ENCODE measurements at regions not wholly inside any gene's neighbourhood (a gene's known extent, or its start where the extent isn't known, plus 50 kb on each side); places are given as distances from the start of the nearest gene placed in this dataset.

DNA sequence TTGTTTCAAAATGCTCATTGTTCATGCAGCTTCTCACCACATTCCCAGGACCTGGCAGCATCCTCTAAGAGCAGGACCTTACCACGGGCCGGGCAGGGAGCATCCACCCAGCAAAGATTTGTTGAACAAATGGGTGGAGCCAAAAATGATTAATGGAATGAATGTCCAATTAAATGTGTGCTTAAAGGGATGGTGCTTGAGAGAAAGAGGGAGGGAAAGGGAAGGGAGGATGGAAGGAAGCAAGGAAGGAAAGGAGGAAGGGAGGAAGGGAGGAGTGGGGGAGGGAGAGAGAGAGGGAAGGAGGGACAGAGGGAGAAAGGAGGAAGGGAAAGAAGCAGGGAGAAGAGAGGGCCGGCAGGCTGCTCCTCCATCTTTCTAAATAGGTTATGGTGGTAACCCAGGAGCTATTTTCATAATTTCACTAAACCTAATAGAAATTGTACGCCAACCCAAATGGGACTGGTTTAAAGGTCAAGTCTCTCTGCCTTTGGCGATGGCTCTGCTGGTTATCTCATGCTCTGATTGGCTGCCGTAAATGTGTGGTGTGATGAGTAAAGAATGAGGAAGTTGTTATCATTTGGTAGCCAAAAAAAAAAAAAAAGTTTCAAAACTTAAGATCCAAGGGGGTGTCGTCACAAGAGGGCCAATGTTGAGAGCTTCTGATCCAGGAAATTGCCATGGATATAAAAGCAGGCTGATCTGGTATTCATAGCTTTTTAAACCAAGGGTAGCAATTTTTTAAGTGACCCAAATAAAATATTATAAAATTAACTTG lies 126.7 kb upstream of the FOXF1 start:
- H2AFZ ChIP-seq (ENCODE audit: low read length), result no peak overlapping the region
- peaks cover 43% of the 10 kb centered on the region for H3K27me3 ChIP-seq (replicated peaks; ENCODE audit: insufficient read depth, low read length)
- no peaks in the 10 kb centered on the region for H3K4me1 ChIP-seq (ENCODE audit: low read length)
- H3K36me3 ChIP-seq (replicated peaks; ENCODE audit: insufficient read depth, low read length), result no peaks in the 10 kb centered on the region
- no peaks in the 10 kb centered on the region for H3K9me2 ChIP-seq (replicated peaks; ENCODE audit: insufficient read depth, low read length)
- H4K20me1 ChIP-seq (ENCODE audit: insufficient read depth, low read length), result no peaks in the 10 kb centered on the region
- no peak overlapping the region for H3K27ac ChIP-seq (ENCODE audit: low read length)
- DNase-seq, result no peak
- H3K4me3 ChIP-seq (ENCODE audit: low read length), result no peak overlapping the region
- H3K4me2 ChIP-seq (ENCODE audit: low read depth, low read length), result no peak overlapping the region
- no peaks in the 10 kb centered on the region for H3K9me3 ChIP-seq (replicated peaks; ENCODE audit: insufficient read depth, low read length)
- no peaks in the 10 kb centered on the region for H3K79me2 ChIP-seq (ENCODE audit: low read length)
- TF ChIP-seq EZH2 (optimal IDR thresholded peaks at IDR 0.05; ENCODE audit: low read depth, low read length) (no peak), EZH2phosphoT487 (IDR thresholded peaks at IDR 0.05; ENCODE audit: low read length) (no peak)
- TF ChIP-seq, protein P1, sequence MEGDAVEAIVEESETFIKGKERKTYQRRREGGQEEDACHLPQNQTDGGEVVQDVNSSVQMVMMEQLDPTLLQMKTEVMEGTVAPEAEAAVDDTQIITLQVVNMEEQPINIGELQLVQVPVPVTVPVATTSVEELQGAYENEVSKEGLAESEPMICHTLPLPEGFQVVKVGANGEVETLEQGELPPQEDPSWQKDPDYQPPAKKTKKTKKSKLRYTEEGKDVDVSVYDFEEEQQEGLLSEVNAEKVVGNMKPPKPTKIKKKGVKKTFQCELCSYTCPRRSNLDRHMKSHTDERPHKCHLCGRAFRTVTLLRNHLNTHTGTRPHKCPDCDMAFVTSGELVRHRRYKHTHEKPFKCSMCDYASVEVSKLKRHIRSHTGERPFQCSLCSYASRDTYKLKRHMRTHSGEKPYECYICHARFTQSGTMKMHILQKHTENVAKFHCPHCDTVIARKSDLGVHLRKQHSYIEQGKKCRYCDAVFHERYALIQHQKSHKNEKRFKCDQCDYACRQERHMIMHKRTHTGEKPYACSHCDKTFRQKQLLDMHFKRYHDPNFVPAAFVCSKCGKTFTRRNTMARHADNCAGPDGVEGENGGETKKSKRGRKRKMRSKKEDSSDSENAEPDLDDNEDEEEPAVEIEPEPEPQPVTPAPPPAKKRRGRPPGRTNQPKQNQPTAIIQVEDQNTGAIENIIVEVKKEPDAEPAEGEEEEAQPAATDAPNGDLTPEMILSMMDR (IDR thresholded peaks at IDR 0.05; ENCODE audit: low read length), result no peak
- no peak overlapping the region for H3K9ac ChIP-seq (ENCODE audit: low read length)
- no peaks in the 10 kb centered on the region for H3F3A ChIP-seq (ENCODE audit: insufficient read depth, low read length)

DNA sequence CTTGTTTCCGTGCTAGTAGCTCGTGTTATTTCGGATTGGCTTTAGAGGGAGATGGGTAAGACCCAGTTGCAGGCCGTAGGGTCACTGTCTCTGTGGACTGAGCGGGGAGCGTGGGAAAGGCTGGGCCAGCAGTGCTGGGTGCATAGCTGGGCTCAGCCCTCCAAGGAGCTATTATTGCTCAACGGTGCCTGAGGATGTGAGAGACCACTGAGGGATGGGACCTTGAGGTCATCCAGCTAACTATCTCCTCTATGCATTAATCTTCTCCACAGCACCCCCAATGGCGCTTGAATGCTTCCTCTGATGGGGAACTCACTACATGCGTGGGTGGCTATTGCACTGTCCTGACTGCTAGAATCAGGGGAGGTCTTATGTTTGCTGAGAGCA lies 126.1 kb upstream of the FOXF1 start:
- peaks cover 44% of the 10 kb centered on the region for H3K27me3 ChIP-seq (replicated peaks; ENCODE audit: insufficient read depth, low read length)
- no peak overlapping the region for H3K4me3 ChIP-seq (ENCODE audit: low read length)
- no peaks in the 10 kb centered on the region for H3F3A ChIP-seq (ENCODE audit: insufficient read depth, low read length)
- no peaks in the 10 kb centered on the region for H3K9me2 ChIP-seq (replicated peaks; ENCODE audit: insufficient read depth, low read length)
- no peaks in the 10 kb centered on the region for H3K79me2 ChIP-seq (ENCODE audit: low read length)
- TF ChIP-seq EZH2phosphoT487 (IDR thresholded peaks at IDR 0.05; ENCODE audit: low read length), result no peak
- TF ChIP-seq, protein P1 (IDR thresholded peaks at IDR 0.05; ENCODE audit: low read length), result no peak
- no peak for TF ChIP-seq EZH2 (optimal IDR thresholded peaks at IDR 0.05; ENCODE audit: low read depth, low read length)
- H3K27ac ChIP-seq (ENCODE audit: low read length), result no peak overlapping the region
- H3K9me3 ChIP-seq (replicated peaks; ENCODE audit: insufficient read depth, low read length), result no peaks in the 10 kb centered on the region
- H3K9ac ChIP-seq (ENCODE audit: low read length), result no peak overlapping the region
- H4K20me1 ChIP-seq (ENCODE audit: insufficient read depth, low read length), result no peaks in the 10 kb centered on the region
- H3K4me1 ChIP-seq (ENCODE audit: low read length), result no peaks in the 10 kb centered on the region
- H3K36me3 ChIP-seq (replicated peaks; ENCODE audit: insufficient read depth, low read length), result no peaks in the 10 kb centered on the region
- DNase-seq, result no peak
- H3K4me2 ChIP-seq (ENCODE audit: low read depth, low read length), result no peak overlapping the region
- H2AFZ ChIP-seq (ENCODE audit: low read length), result no peak overlapping the region

- H2AFZ ChIP-seq (ENCODE audit: low read length), result no peak overlapping the region
- H3K9ac ChIP-seq (ENCODE audit: low read length), result no peak overlapping the region
- H3K36me3 ChIP-seq (replicated peaks; ENCODE audit: insufficient read depth, low read length), result no peaks in the 10 kb centered on the region
- no peaks in the 10 kb centered on the region for H3K4me1 ChIP-seq (ENCODE audit: low read length)
- H3K79me2 ChIP-seq (ENCODE audit: low read length), result no peaks in the 10 kb centered on the region
- H3K27me3 ChIP-seq (replicated peaks; ENCODE audit: insufficient read depth, low read length), result peaks cover 46% of the 10 kb centered on the region
- no peaks in the 10 kb centered on the region for H3K9me2 ChIP-seq (replicated peaks; ENCODE audit: insufficient read depth, low read length)
- H3F3A ChIP-seq (ENCODE audit: insufficient read depth, low read length), result no peaks in the 10 kb centered on the region
- H3K27ac ChIP-seq (ENCODE audit: low read length), result no peak overlapping the region
- no peaks in the 10 kb centered on the region for H4K20me1 ChIP-seq (ENCODE audit: insufficient read depth, low read length)
- DNase-seq, result no peak
- H3K4me3 ChIP-seq (ENCODE audit: low read length), result no peak overlapping the region
- H3K4me2 ChIP-seq (ENCODE audit: low read depth, low read length), result no peak overlapping the region
- H3K9me3 ChIP-seq (replicated peaks; ENCODE audit: insufficient read depth, low read length), result no peaks in the 10 kb centered on the region
- TF ChIP-seq EZH2phosphoT487 (IDR thresholded peaks at IDR 0.05; ENCODE audit: low read length), result no peak
- TF ChIP-seq EZH2 (optimal IDR thresholded peaks at IDR 0.05; ENCODE audit: low read depth, low read length), result no peak
- TF ChIP-seq, protein P1 (IDR thresholded peaks at IDR 0.05; ENCODE audit: low read length), result no peak
These were observed 125.3 kb upstream of the FOXF1 start for GRCh38 chr16:86384980-86385379.
